Stomach (tissue), 8 donors: ENCODE measurements at regions not wholly inside any gene's neighbourhood (a gene's known extent, or its start where the extent isn't known, plus 50 kb on each side); places are given as distances from the start of the nearest gene placed in this dataset.
"Not testable (repeated sequence)": the region's sequence is repeated elsewhere in the genome, so short reads cannot be mapped to it uniquely, and the experiment has no call there.

Source experiments
- DNase-seq, 2 donors: peaks; one replicate each; pipeline versions ENCODE4 v3.0.0 to v3.0.0-alpha.2; 2013 to 2019
- H3K27ac ChIP-seq, 5 donors: fragments of 200-600 bp in 4 of 5; sonication (generic) in 4 of 5; one replicate each; pipeline ENCODE4 v1.5.1; 2013 to 2019; ENCODE audit warnings: mild to moderate bottlenecking in 1 of 5, moderate library complexity in 1 of 5
- H3K27me3 ChIP-seq, 3 donors: fragments of 200-600 bp; sonication (generic); one replicate each; pipeline ENCODE4 v1.5.1; 2017 to 2019; ENCODE audit warnings: mixed run types in 1 of 3
- H3K36me3 ChIP-seq, 4 donors: fragments of 200-600 bp; sonication (generic); 1 replicate in 3 of 4; 2 replicates in 1 of 4; pipeline ENCODE4 v1.5.1; 2016 to 2019
- H3K4me1 ChIP-seq, 4 donors: fragments of 200-600 bp; sonication (generic); one replicate each; pipeline ENCODE4 v1.5.1; 2016 to 2019
- H3K4me3 ChIP-seq, 4 donors: fragments of 200-600 bp; sonication (generic) in 3 of 4; one replicate each; pipeline ENCODE4 v1.5.1; 2016 to 2019; ENCODE audit warnings: mild to moderate bottlenecking in 1 of 4
- H3K9me3 ChIP-seq, 4 donors: fragments of 200-600 bp; sonication (generic); one replicate each; pipeline ENCODE4 v1.5.1; 2016 to 2019
- CTCF ChIP-seq, 7 experiments: fragments of 450-650 bp in 4 of 7; fragments of 200-600 bp in 3 of 7; sonication (generic) in 3 of 7; IDR thresholded peaks; one replicate each; pipeline ENCODE4 v1.5.1; 2016 to 2019; ENCODE audit warnings: antibody characterized with exemption in 7 of 7, control low read depth in 2 of 7, mild to moderate bottlenecking in 1 of 7
- EP300 ChIP-seq: sonication (generic); formaldehyde crosslinking; IDR thresholded peaks from one replicate; pipeline ENCODE4 v1.6.1; 2017; ENCODE audit warnings: antibody characterized with exemption
- POLR2A ChIP-seq, 4 donors: fragments of 450-650 bp; IDR thresholded peaks; one replicate each; pipeline ENCODE4 v1.6.1; 2016; ENCODE audit warnings: antibody characterized with exemption in 4 of 4, control low read depth in 2 of 4, mild to moderate bottlenecking in 1 of 4, moderate library complexity in 1 of 4
- POLR2AphosphoS5 ChIP-seq, 3 donors: sonication (generic); formaldehyde crosslinking; IDR thresholded peaks; one replicate each; pipeline ENCODE4 v1.6.1; 2016; ENCODE audit warnings: antibody characterized with exemption in 3 of 3
- WGBS, 5 donors: extraction: QIAGEN DNeasy Blood & Tissue Kit in 3 of 5; methylation state at CpG; one replicate each; pipeline versions ENCODE4 v1.1.5 to v1.1.7; 2013 to 2018; 5-methylcytosine and 5-hydroxymethylcytosine counted together
- intact Hi-C: fragments of 100-400 bp; cut with DNase I; formaldehyde crosslinking; loops from one replicate; pipeline ENCODE4 v1.15.1; 2023; ENCODE audit warnings: low total_unique reads
- donor health status: healthy with polysubstance abuse.
- donor health status: Bipolar disorder and iron deficiency.
- donor health status: healthy.

- DNase-seq, result no peak
- H3K9me3 ChIP-seq, result no peaks in the 10 kb centered on the region
- TF ChIP-seq POLR2A (IDR thresholded peaks at IDR 0.05) (no peak), POLR2AphosphoS5 (IDR thresholded peaks at IDR 0.05) (no peak), EP300 (no peak), CTCF (IDR thresholded peaks at IDR 0.05) (no peak)
- no peaks in the 10 kb centered on the region for H3K36me3 ChIP-seq
- H3K4me3 ChIP-seq, result no peak overlapping the region
- no peak overlapping the region for H3K27ac ChIP-seq
- WGBS, 5 donors, result 83 to 94% (median 87%) methylated on average over 8 of the region's 8 CpGs
- no peaks in the 10 kb centered on the region for H3K4me1 ChIP-seq
- no peaks in the 10 kb centered on the region for H3K27me3 ChIP-seq
- intact Hi-C loops, result no loop called here
These were observed 61.6 kb upstream of the MSH6 start for GRCh38 chr2:47721296-47721695.

- Histone ChIP-seq H3K27ac (no peak overlapping the region), H3K4me3 (no peak overlapping the region), H3K27me3 (no peaks in the 10 kb centered on the region), H3K9me3 (no peaks in the 10 kb centered on the region), H3K36me3 (no peaks in the 10 kb centered on the region), H3K4me1 (no peaks in the 10 kb centered on the region)
- DNase-seq, result no peak
- WGBS, 5 donors, result 0 to 70% (median 14%) methylated on average over 2 of the region's 2 CpGs
- TF ChIP-seq POLR2A (IDR thresholded peaks at IDR 0.05), result no peak
- TF ChIP-seq POLR2AphosphoS5 (IDR thresholded peaks at IDR 0.05), result no peak
- no peak for TF ChIP-seq EP300
- TF ChIP-seq CTCF (IDR thresholded peaks at IDR 0.05), result no peak
- intact Hi-C loops, result no loop called here
These were observed 62.4 kb upstream of the MSH6 start for GRCh38 chr2:47720559-47720958.

GRCh38 chr2:47720036-47720435, 62.9 kb upstream of the MSH6 start:
- no peaks in the 10 kb centered on the region for H3K27me3 ChIP-seq
- DNase-seq, result no peak
- no peak overlapping the region for H3K4me3 ChIP-seq
- H3K36me3 ChIP-seq, result no peaks in the 10 kb centered on the region
- no peaks in the 10 kb centered on the region for H3K4me1 ChIP-seq
- H3K9me3 ChIP-seq, result no peaks in the 10 kb centered on the region
- WGBS, 5 donors, result 54 to 65% (median 60%) methylated on average over 3 of the region's 3 CpGs
- intact Hi-C loops, result no loop called here
- no peak for TF ChIP-seq EP300
- TF ChIP-seq POLR2A (IDR thresholded peaks at IDR 0.05), result no peak
- no peak for TF ChIP-seq CTCF (IDR thresholded peaks at IDR 0.05)
- no peak for TF ChIP-seq POLR2AphosphoS5 (IDR thresholded peaks at IDR 0.05)
- H3K27ac ChIP-seq, result no peak overlapping the region

DNA sequence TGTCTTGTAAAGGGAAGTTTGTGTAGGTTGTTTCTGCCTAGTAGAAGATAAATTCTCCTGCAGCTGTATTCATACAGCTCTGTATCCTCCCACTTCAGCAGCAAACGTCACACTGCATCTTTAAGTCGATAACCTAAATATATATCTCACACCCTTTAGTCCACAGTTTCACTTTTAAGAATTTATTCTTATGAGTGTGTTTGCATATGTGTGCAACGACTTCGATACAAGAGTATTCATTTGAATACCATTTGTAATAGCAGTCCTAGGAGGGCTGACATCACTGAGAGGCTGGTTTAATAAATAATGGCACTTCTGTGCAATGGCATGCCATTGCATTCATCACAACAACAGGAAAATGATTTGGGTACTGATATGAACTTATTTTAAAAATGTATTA, 63.8 kb upstream of the MSH6 start:
- Histone ChIP-seq H3K4me3 (no peak overlapping the region), H3K9me3 (no peaks in the 10 kb centered on the region), H3K27me3 (no peaks in the 10 kb centered on the region), H3K36me3 (no peaks in the 10 kb centered on the region), H3K27ac (no peak overlapping the region), H3K4me1 (no peaks in the 10 kb centered on the region)
- TF ChIP-seq EP300 (no peak), POLR2A (IDR thresholded peaks at IDR 0.05) (no peak), CTCF (IDR thresholded peaks at IDR 0.05) (no peak), POLR2AphosphoS5 (IDR thresholded peaks at IDR 0.05) (no peak)
- intact Hi-C loops, result no loop called here
- no peak for DNase-seq
- 51 to 70% (median 67%) methylated on average over 4 of the region's 4 CpGs for WGBS, 5 donors

GRCh38 chr2:47716307-47716706, 66.6 kb upstream of the MSH6 start:
- H3K36me3 ChIP-seq, H3K4me1 ChIP-seq, H3K9me3 ChIP-seq, intact Hi-C loops, DNase-seq, H3K27me3 ChIP-seq, H3K4me3 ChIP-seq, H3K27ac ChIP-seq: not testable (repeated sequence)
- WGBS, 5 donors, result 76 to 87% (median 79%) methylated on average over 6 to 7 of the region's 7 CpGs
